ENCODE measurements at regions not wholly inside any gene's neighbourhood (a gene's known extent, or its start where the extent isn't known, plus 50 kb on each side); places are given as distances from the start of the nearest gene placed in this dataset.
"Not testable (repeated sequence)": the region's sequence is repeated elsewhere in the genome, so short reads cannot be mapped to it uniquely, and the experiment has no call there.

- no peak for TF ChIP-seq SPI1 (IDR thresholded peaks at IDR 0.05; ENCODE audit: low read depth, low read length)
- TF ChIP-seq POLR2A (IDR thresholded peaks at IDR 0.05; ENCODE audit: low read depth, low read length), result no peak
- no peak for TF ChIP-seq PAX5 (IDR thresholded peaks at IDR 0.05; ENCODE audit: insufficient read depth, low read length, severe bottlenecking)
- no peak for TF ChIP-seq POLR2AphosphoS5 (IDR thresholded peaks at IDR 0.05; ENCODE audit: low read depth, low read length)
- TF ChIP-seq TAF1 (IDR thresholded peaks at IDR 0.05; ENCODE audit: low read depth, low read length), result no peak
- TF ChIP-seq POU2F2 (IDR thresholded peaks at IDR 0.05; ENCODE audit: low read depth, low read length), result no peak
- FAIRE-seq (no peak), DNase-seq (ENCODE audit: insufficient read length, low spot score) (no peak)
Measured at GRCh38 chrX:47776292-47777006, 60.3 kb upstream of the ZNF81 start.

- DNase-seq (ENCODE audit: insufficient read length, low spot score) (no peak), FAIRE-seq (no peak)
- no peak for TF ChIP-seq POLR2AphosphoS5 (IDR thresholded peaks at IDR 0.05; ENCODE audit: low read depth, low read length)
- no peak for TF ChIP-seq POU2F2 (IDR thresholded peaks at IDR 0.05; ENCODE audit: low read depth, low read length)
- TF ChIP-seq PAX5 (IDR thresholded peaks at IDR 0.05; ENCODE audit: insufficient read depth, low read length, severe bottlenecking), result no peak
- TF ChIP-seq TAF1 (IDR thresholded peaks at IDR 0.05; ENCODE audit: low read depth, low read length), result no peak
- no peak for TF ChIP-seq POLR2A (IDR thresholded peaks at IDR 0.05; ENCODE audit: low read depth, low read length)
- no peak for TF ChIP-seq SPI1 (IDR thresholded peaks at IDR 0.05; ENCODE audit: low read depth, low read length)
Measured at GRCh38 chrX:47772764-47773163, 63.9 kb upstream of the ZNF81 start.

- no peak for DNase-seq (ENCODE audit: insufficient read length, low spot score)
- FAIRE-seq, result no peak
- no peak for TF ChIP-seq POU2F2 (IDR thresholded peaks at IDR 0.05; ENCODE audit: low read depth, low read length)
- TF ChIP-seq SPI1 (IDR thresholded peaks at IDR 0.05; ENCODE audit: low read depth, low read length), result no peak
- TF ChIP-seq POLR2A (IDR thresholded peaks at IDR 0.05; ENCODE audit: low read depth, low read length), result no peak
- no peak for TF ChIP-seq POLR2AphosphoS5 (IDR thresholded peaks at IDR 0.05; ENCODE audit: low read depth, low read length)
- no peak for TF ChIP-seq TAF1 (IDR thresholded peaks at IDR 0.05; ENCODE audit: low read depth, low read length)
- no peak for TF ChIP-seq PAX5 (IDR thresholded peaks at IDR 0.05; ENCODE audit: insufficient read depth, low read length, severe bottlenecking)
Measured at GRCh38 chrX:47771473-47771872, 65.2 kb upstream of the ZNF81 start.

GRCh38 chrX:47762826-47763225 lies 73.9 kb upstream of the ZNF81 start:
- FAIRE-seq; DNase-seq (ENCODE audit: insufficient read length, low spot score): not testable (repeated sequence)

- FAIRE-seq (no peak), DNase-seq (ENCODE audit: insufficient read length, low spot score) (no peak)
- TF ChIP-seq POLR2A (IDR thresholded peaks at IDR 0.05; ENCODE audit: low read depth, low read length) (no peak), SPI1 (IDR thresholded peaks at IDR 0.05; ENCODE audit: low read depth, low read length) (no peak), POLR2AphosphoS5 (IDR thresholded peaks at IDR 0.05; ENCODE audit: low read depth, low read length) (no peak), PAX5 (IDR thresholded peaks at IDR 0.05; ENCODE audit: insufficient read depth, low read length, severe bottlenecking) (no peak)
Measured at GRCh38 chrX:47752685-47753084, 84.0 kb upstream of the ZNF81 start.

- FAIRE-seq, result peak; percentile 47
- TF ChIP-seq POU2F2 (IDR thresholded peaks at IDR 0.05; ENCODE audit: low read depth, low read length), result no peak
- TF ChIP-seq POLR2A (IDR thresholded peaks at IDR 0.05; ENCODE audit: low read depth, low read length), result no peak
- no peak for TF ChIP-seq SPI1 (IDR thresholded peaks at IDR 0.05; ENCODE audit: low read depth, low read length)
- no peak for TF ChIP-seq TAF1 (IDR thresholded peaks at IDR 0.05; ENCODE audit: low read depth, low read length)
- TF ChIP-seq PAX5 (IDR thresholded peaks at IDR 0.05; ENCODE audit: insufficient read depth, low read length, severe bottlenecking), result no peak
- no peak for TF ChIP-seq POLR2AphosphoS5 (IDR thresholded peaks at IDR 0.05; ENCODE audit: low read depth, low read length)
- DNase-seq (ENCODE audit: insufficient read length, low spot score), result no peak
Measured at GRCh38 chrX:47751670-47752069, 85.0 kb upstream of the ZNF81 start.

- no peak for DNase-seq (ENCODE audit: insufficient read length, low spot score)
- no peak for TF ChIP-seq SPI1 (IDR thresholded peaks at IDR 0.05; ENCODE audit: low read depth, low read length)
- TF ChIP-seq POLR2AphosphoS5 (IDR thresholded peaks at IDR 0.05; ENCODE audit: low read depth, low read length), result no peak
- TF ChIP-seq POLR2A (IDR thresholded peaks at IDR 0.05; ENCODE audit: low read depth, low read length), result no peak
- TF ChIP-seq TAF1 (IDR thresholded peaks at IDR 0.05; ENCODE audit: low read depth, low read length), result no peak
- no peak for TF ChIP-seq POU2F2 (IDR thresholded peaks at IDR 0.05; ENCODE audit: low read depth, low read length)
- TF ChIP-seq PAX5 (IDR thresholded peaks at IDR 0.05; ENCODE audit: insufficient read depth, low read length, severe bottlenecking), result no peak
- no peak for FAIRE-seq
Measured at GRCh38 chrX:47749185-47749967, 87.3 kb upstream of the ZNF81 start.

- TF ChIP-seq POU2F2 (IDR thresholded peaks at IDR 0.05; ENCODE audit: low read depth, low read length) (no peak), SPI1 (IDR thresholded peaks at IDR 0.05; ENCODE audit: low read depth, low read length) (no peak), POLR2A (IDR thresholded peaks at IDR 0.05; ENCODE audit: low read depth, low read length) (no peak), PAX5 (IDR thresholded peaks at IDR 0.05; ENCODE audit: insufficient read depth, low read length, severe bottlenecking) (no peak), POLR2AphosphoS5 (IDR thresholded peaks at IDR 0.05; ENCODE audit: low read depth, low read length) (no peak), TAF1 (IDR thresholded peaks at IDR 0.05; ENCODE audit: low read depth, low read length) (no peak)
- no peak for DNase-seq (ENCODE audit: insufficient read length, low spot score)
- FAIRE-seq, result no peak
Measured at GRCh38 chrX:47748576-47748975, 88.1 kb upstream of the ZNF81 start.

- TF ChIP-seq SPI1 (IDR thresholded peaks at IDR 0.05; ENCODE audit: low read depth, low read length) (no peak), POU2F2 (IDR thresholded peaks at IDR 0.05; ENCODE audit: low read depth, low read length) (no peak)
- FAIRE-seq (no peak), DNase-seq (ENCODE audit: insufficient read length, low spot score) (no peak)
Measured at GRCh38 chrX:47746446-47746845, 87.5 kb upstream of the UXT start.

- FAIRE-seq, result no peak
- no peak for DNase-seq (ENCODE audit: insufficient read length, low spot score)
- no peak for TF ChIP-seq POU2F2 (IDR thresholded peaks at IDR 0.05; ENCODE audit: low read depth, low read length)
- no peak for TF ChIP-seq POLR2A (IDR thresholded peaks at IDR 0.05; ENCODE audit: low read depth, low read length)
- TF ChIP-seq TAF1 (IDR thresholded peaks at IDR 0.05; ENCODE audit: low read depth, low read length), result no peak
- TF ChIP-seq PAX5 (IDR thresholded peaks at IDR 0.05; ENCODE audit: insufficient read depth, low read length, severe bottlenecking), result no peak
- TF ChIP-seq POLR2AphosphoS5 (IDR thresholded peaks at IDR 0.05; ENCODE audit: low read depth, low read length), result no peak
- no peak for TF ChIP-seq SPI1 (IDR thresholded peaks at IDR 0.05; ENCODE audit: low read depth, low read length)
Measured at GRCh38 chrX:47745416-47745815, 86.4 kb upstream of the UXT start.

Data from GM12891 (cell line).